DND-41 (cell line): ENCODE measurements at regions not wholly inside any gene's neighbourhood (a gene's known extent, or its start where the extent isn't known, plus 50 kb on each side); places are given as distances from the start of the nearest gene placed in this dataset.

Experiments used
- ATAC-seq: fragments of 200-7000 bp; cut with Tn5 transposase; 3 replicates; pipeline ENCODE4 v1.9.1; 2021; ENCODE audit warnings: low read depth; ENCODE audit not compliant: insufficient read depth
- DNase-seq: peaks from one replicate; pipeline ENCODE4 v3.0.0-alpha.2; 2020
- H2AFZ ChIP-seq: 2 replicates; pipeline ENCODE4 v1.6.0; 2012; ENCODE audit warnings: low read depth, low read length
- H3K27ac ChIP-seq: 2 replicates; pipeline ENCODE4 v1.5.1; 2012; ENCODE audit warnings: low read length, inconsistent platforms
- H3K27me3 ChIP-seq: fragments of 200-600 bp; sonication (generic); 2 replicates; pipeline ENCODE4 v1.6.0; 2012; ENCODE audit warnings: low read length, mild to moderate bottlenecking, inconsistent platforms; ENCODE audit not compliant: insufficient read depth, poor library complexity
- H3K36me3 ChIP-seq: 2 replicates; pipeline ENCODE4 v1.5.1; 2012; ENCODE audit warnings: low read length, inconsistent platforms; ENCODE audit not compliant: insufficient read depth
- H3K4me1 ChIP-seq: 2 replicates; pipeline ENCODE4 v1.5.1; 2012; ENCODE audit warnings: mild to moderate bottlenecking, low read length; ENCODE audit not compliant: insufficient read depth
- H3K4me2 ChIP-seq: 2 replicates; pipeline ENCODE4 v1.6.0; 2012; ENCODE audit warnings: mild to moderate bottlenecking, moderate library complexity, low read length, inconsistent platforms; ENCODE audit not compliant: insufficient read depth
- H3K4me3 ChIP-seq, 2 experiments: fragments of 200-600 bp in 1 of 2; shearing (Covaris generic) in 1 of 2; 2 replicates each; pipeline ENCODE4 v1.5.1; 2012 to 2016; ENCODE audit warnings: inconsistent platforms in 2 of 2, low read length in 2 of 2, mild to moderate bottlenecking in 2 of 2, low read depth in 1 of 2, moderate library complexity in 1 of 2
- H3K79me2 ChIP-seq: 2 replicates; pipeline ENCODE4 v1.6.0; 2012; ENCODE audit warnings: low read length, inconsistent platforms; ENCODE audit not compliant: insufficient read depth
- H3K9ac ChIP-seq: 2 replicates; pipeline ENCODE4 v1.6.0; 2012; ENCODE audit warnings: low read depth, mild to moderate bottlenecking, inconsistent platforms, low read length, moderate library complexity
- H3K9me3 ChIP-seq: 2 replicates; pipeline ENCODE4 v1.5.1; 2012; ENCODE audit warnings: low read length, moderate library complexity, mild to moderate bottlenecking, inconsistent platforms; ENCODE audit not compliant: insufficient read depth, severe bottlenecking
- H4K20me1 ChIP-seq: 2 replicates; pipeline ENCODE4 v1.6.0; 2012; ENCODE audit warnings: low read length; ENCODE audit not compliant: insufficient read depth
- CTCF ChIP-seq: IDR thresholded peaks from 2 replicates; pipeline ENCODE4 v1.5.1; 2012; ENCODE audit warnings: borderline replicate concordance, low read length, moderate library complexity, mild to moderate bottlenecking; ENCODE audit not compliant: poor library complexity, severe bottlenecking; ENCODE audit errors: extremely low read depth
- EZH2 ChIP-seq: IDR thresholded peaks from 3 replicates; pipeline ENCODE4 v1.6.1; 2012; ENCODE audit warnings: borderline replicate concordance, low read depth, mild to moderate bottlenecking, moderate library complexity, low read length, inconsistent platforms; ENCODE audit not compliant: severe bottlenecking

- H3K27ac ChIP-seq: no peak overlapping the region
- TF ChIP-seq CTCF: no peak
- no peak for TF ChIP-seq EZH2
- DNase-seq: no peak
Observed at GRCh38 chr4:36004204-36004851, 240.0 kb downstream of the ARAP2 start.

GRCh38 chr4:36006226-36006625 lies 238.1 kb downstream of the ARAP2 start:
- Histone ChIP-seq H2AFZ (no peak overlapping the region), H4K20me1 (no peaks in the 10 kb centered on the region), H3K4me1 (no peaks in the 10 kb centered on the region), H3K79me2 (no peaks in the 10 kb centered on the region), H3K27ac (no peak overlapping the region), H3K36me3 (no peaks in the 10 kb centered on the region), H3K4me3 (no peak overlapping the region), H3K9me3 (no peaks in the 10 kb centered on the region), H3K27me3 (no peaks in the 10 kb centered on the region), H3K4me2 (no peak overlapping the region), H3K9ac (no peak overlapping the region)
- no peak for ATAC-seq
- no peak for TF ChIP-seq EZH2
- no peak for TF ChIP-seq CTCF
- DNase-seq: no peak

More at GRCh38 chr4:36004204-36004851, 240.0 kb downstream of the ARAP2 start:
- no peak overlapping the region for H3K4me3 ChIP-seq
- no peak overlapping the region for H3K4me2 ChIP-seq
- H3K36me3 ChIP-seq: no peaks in the 10 kb centered on the region
- H3K9me3 ChIP-seq: no peaks in the 10 kb centered on the region
- H3K9ac ChIP-seq: no peak overlapping the region
- H4K20me1 ChIP-seq: no peaks in the 10 kb centered on the region
- no peaks in the 10 kb centered on the region for H3K27me3 ChIP-seq
- H2AFZ ChIP-seq: no peak overlapping the region
- H3K79me2 ChIP-seq: no peaks in the 10 kb centered on the region
- no peaks in the 10 kb centered on the region for H3K4me1 ChIP-seq
- ATAC-seq: no peak

- Histone ChIP-seq H2AFZ (no peak overlapping the region), H3K4me2 (no peak overlapping the region), H3K4me3 (no peak overlapping the region), H3K79me2 (no peaks in the 10 kb centered on the region), H3K9me3 (no peaks in the 10 kb centered on the region), H3K9ac (no peak overlapping the region), H3K27me3 (no peaks in the 10 kb centered on the region), H3K4me1 (no peaks in the 10 kb centered on the region), H3K27ac (no peak overlapping the region), H4K20me1 (no peaks in the 10 kb centered on the region), H3K36me3 (no peaks in the 10 kb centered on the region)
- no peak for ATAC-seq
- DNase-seq: no peak
- TF ChIP-seq EZH2: no peak
- no peak for TF ChIP-seq CTCF
Observed at GRCh38 chr4:36010397-36010929, 233.9 kb downstream of the ARAP2 start.
